SK-N-SH (cell line): ENCODE measurements at regions not wholly inside any gene's neighbourhood (a gene's known extent, or its start where the extent isn't known, plus 50 kb on each side); places are given as distances from the start of the nearest gene placed in this dataset.

Experiments used
- CTCF ChIA-PET: fragments of 300-600, 350-600 bp; formaldehyde crosslinking; extraction: SDS; loops from one replicate; lab custom pipeline; 2021; lab: Yijun Ruan, JAX
- POLR2A ChIA-PET: fragments of 350-600 bp; sonication (Branson Sonifier 250); formaldehyde crosslinking; extraction: SDS; loops from one replicate; lab custom pipeline; 2020; ENCODE audit warnings: antibody characterized with exemption, inconsistent platforms; lab: Yijun Ruan, JAX
- DNase-seq: peaks from one replicate; pipeline ENCODE4 v3.0.0; 2012
- H2AFZ ChIP-seq: fragments of 200-600 bp; sonication (generic); 2 replicates; pipeline ENCODE4 v1.8.1; 2016; ENCODE audit warnings: antibody characterized with exemption, mild to moderate bottlenecking, low read depth
- H3F3A ChIP-seq: fragments of 200-600 bp; sonication (generic); replicated peaks from 2 replicates; pipeline ENCODE3; 2016; ENCODE audit warnings: antibody characterized with exemption, mild to moderate bottlenecking; ENCODE audit not compliant: insufficient read depth
- H3K27ac ChIP-seq, 2 experiments: fragments of 200-500 bp in 1 of 2; fragments of 200-600 bp in 1 of 2; sonication (Bioruptor generic) in 1 of 2; sonication (generic), shearing (Covaris generic) in 1 of 2; 2 replicates each; pipeline versions ENCODE4 v1.5.1 to v1.6.1; 2014 to 2016; ENCODE audit warnings: low read depth in 2 of 2, inconsistent platforms in 1 of 2, low read length in 1 of 2, mild to moderate bottlenecking in 1 of 2, mixed read lengths in 1 of 2
- H3K27me3 ChIP-seq: fragments of 200-600 bp; sonication (generic), shearing (Covaris generic); 2 replicates; pipeline ENCODE4 v1.6.1; 2016; ENCODE audit warnings: mixed run types; ENCODE audit not compliant: insufficient read depth
- H3K36me3 ChIP-seq, 2 experiments: fragments of 200-500 bp in 1 of 2; fragments of 200-600 bp in 1 of 2; sonication (Bioruptor generic) in 1 of 2; sonication (generic) in 1 of 2; replicated peaks in 1 of 2; 2 replicates each; pipeline versions ENCODE3 to v1.5.1; 2014 to 2016; ENCODE audit warnings: low read length in 1 of 2, mild to moderate bottlenecking in 1 of 2; ENCODE audit not compliant: insufficient read depth in 2 of 2, control insufficient read depth in 1 of 2
- H3K4me1 ChIP-seq, 2 experiments: fragments of 200-500 bp in 1 of 2; fragments of 200-600 bp in 1 of 2; sonication (Bioruptor generic) in 1 of 2; sonication (generic), shearing (Covaris generic) in 1 of 2; 2 replicates each; pipeline versions ENCODE4 v1.5.1 to v1.6.1; 2014 to 2016; ENCODE audit warnings: low read depth in 1 of 2, low read length in 1 of 2, mixed run types in 1 of 2; ENCODE audit not compliant: insufficient read depth in 2 of 2, control insufficient read depth in 1 of 2
- H3K4me2 ChIP-seq: fragments of 200-600 bp; sonication (generic), shearing (Covaris generic); 2 replicates; pipeline ENCODE4 v1.6.1; 2017; ENCODE audit warnings: mixed run types
- H3K4me3 ChIP-seq, 2 experiments: fragments of 200-500 bp in 1 of 2; fragments of 200-600 bp in 1 of 2; sonication (Bioruptor generic) in 1 of 2; sonication (generic), shearing (Covaris generic) in 1 of 2; 2 replicates each; pipeline versions ENCODE4 v1.5.1 to v1.8.1; 2014 to 2016; ENCODE audit warnings: low read depth in 2 of 2, inconsistent platforms in 1 of 2, low read length in 1 of 2, mild to moderate bottlenecking in 1 of 2, mixed read lengths in 1 of 2, moderate library complexity in 1 of 2
- H3K79me2 ChIP-seq: fragments of 200-600 bp; sonication (generic); 2 replicates; pipeline ENCODE4 v1.8.1; 2017; ENCODE audit warnings: mild to moderate bottlenecking; ENCODE audit not compliant: insufficient read depth
- H3K9ac ChIP-seq: fragments of 200-600 bp; sonication (generic); 2 replicates; pipeline ENCODE4 v1.6.1; 2017; ENCODE audit warnings: mixed run types
- H3K9me2 ChIP-seq: fragments of 200-600 bp; sonication (generic); 2 replicates; pipeline ENCODE4 v1.6.1; 2017; ENCODE audit warnings: mixed run types
- H3K9me3 ChIP-seq: fragments of 200-600 bp; sonication (generic); 2 replicates; pipeline ENCODE4 v1.6.1; 2017; ENCODE audit warnings: mixed run types, mild to moderate bottlenecking, moderate library complexity
- H4K20me1 ChIP-seq: fragments of 200-600 bp; sonication (generic); 2 replicates; pipeline ENCODE4 v1.6.1; 2017; ENCODE audit warnings: mild to moderate bottlenecking, mixed run types; ENCODE audit not compliant: insufficient read depth
- ELF1 ChIP-seq: IDR thresholded peaks from 2 replicates; pipeline ENCODE4 v1.4.0; 2012
- GABPA ChIP-seq: IDR thresholded peaks from 2 replicates; pipeline ENCODE4 v1.4.0; 2012; ENCODE audit warnings: low read depth, mild to moderate bottlenecking
- GATA2 ChIP-seq: sonication (generic); formaldehyde crosslinking; IDR thresholded peaks from 2 replicates; pipeline ENCODE4 v1.5.0; 2020; ENCODE audit warnings: mild to moderate bottlenecking, missing genetic modification reagents
- MXI1 ChIP-seq: IDR thresholded peaks from 2 replicates; pipeline ENCODE4 v1.6.1; 2012; ENCODE audit warnings: mild to moderate bottlenecking, low read depth, low read length, improper control_type of control experiment
- NRF1 ChIP-seq: IDR thresholded peaks from 2 replicates; pipeline ENCODE4 v1.6.1; 2012; ENCODE audit warnings: low read depth, mild to moderate bottlenecking, low read length
- SIN3A ChIP-seq: IDR thresholded peaks from 2 replicates; pipeline ENCODE4 v1.6.1; 2012; ENCODE audit warnings: low read depth, mild to moderate bottlenecking, low read length, moderate library complexity, borderline replicate concordance
- SMC3 ChIP-seq: IDR thresholded peaks from 2 replicates; pipeline ENCODE4 v1.6.1; 2012; ENCODE audit warnings: low read depth, low read length, improper control_type of control experiment
- WGBS: methylation state at CpG from one replicate; pipeline ENCODE4 v1.1.6; 2017; ENCODE audit warnings: low lambda C conversion rate; 5-methylcytosine and 5-hydroxymethylcytosine counted together
- TF ChIP-seq, protein P1 (sequence below): IDR thresholded peaks from 2 replicates; pipeline ENCODE4; 2012
- TF ChIP-seq, protein P2 (sequence below): IDR thresholded peaks from 2 replicates; pipeline ENCODE4 v1.4.0; 2012; ENCODE audit warnings: low read depth, borderline replicate concordance
- TF ChIP-seq, protein P3 (sequence below): fragments of 150-350 bp; IDR thresholded peaks from 2 replicates; pipeline ENCODE4 v1.6.1; 2017; ENCODE audit warnings: antibody characterized with exemption, low read length, low read depth, borderline replicate concordance
- TF ChIP-seq, protein P4 (sequence below): fragments of 150-350 bp; IDR thresholded peaks from 2 replicates; pipeline ENCODE4 v1.6.1; 2016; ENCODE audit warnings: mild to moderate bottlenecking, low read depth, low read length

DNA sequence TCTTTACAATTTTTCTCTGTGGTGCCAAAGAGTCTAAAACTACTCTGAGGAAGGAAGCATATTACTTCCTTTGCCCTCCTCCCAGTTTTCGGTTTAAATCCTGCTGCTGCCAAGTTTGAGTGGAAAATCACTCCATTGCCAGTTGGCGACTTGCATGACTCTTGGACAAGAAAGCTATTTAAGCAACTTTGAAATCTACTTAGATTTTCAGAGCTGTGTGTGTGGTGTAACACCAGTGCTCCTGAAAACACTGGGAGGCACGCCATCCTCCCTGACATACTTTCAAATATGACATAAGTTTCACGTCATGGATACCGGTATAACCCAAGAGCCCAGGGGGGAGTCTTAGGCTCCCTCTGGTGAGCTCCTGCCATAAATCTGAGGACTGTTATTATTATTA lies 83.5 kb upstream of the RIOK2 start:
- DNase-seq = no peak
- no peak overlapping the region for H3K27ac ChIP-seq
- H3K9ac ChIP-seq = no peak overlapping the region
- no peaks in the 10 kb centered on the region for H3K9me3 ChIP-seq
- H3F3A ChIP-seq = no peaks in the 10 kb centered on the region
- H4K20me1 ChIP-seq = no peaks in the 10 kb centered on the region
- no peak overlapping the region for H2AFZ ChIP-seq
- no peak overlapping the region for H3K4me3 ChIP-seq
- no peak for TF ChIP-seq SIN3A
- TF ChIP-seq, protein P1, sequence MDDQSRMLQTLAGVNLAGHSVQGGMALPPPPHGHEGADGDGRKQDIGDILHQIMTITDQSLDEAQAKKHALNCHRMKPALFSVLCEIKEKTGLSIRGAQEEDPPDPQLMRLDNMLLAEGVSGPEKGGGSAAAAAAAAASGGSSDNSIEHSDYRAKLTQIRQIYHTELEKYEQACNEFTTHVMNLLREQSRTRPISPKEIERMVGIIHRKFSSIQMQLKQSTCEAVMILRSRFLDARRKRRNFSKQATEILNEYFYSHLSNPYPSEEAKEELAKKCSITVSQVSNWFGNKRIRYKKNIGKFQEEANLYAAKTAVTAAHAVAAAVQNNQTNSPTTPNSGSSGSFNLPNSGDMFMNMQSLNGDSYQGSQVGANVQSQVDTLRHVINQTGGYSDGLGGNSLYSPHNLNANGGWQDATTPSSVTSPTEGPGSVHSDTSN = no peak
- TF ChIP-seq, protein P2, sequence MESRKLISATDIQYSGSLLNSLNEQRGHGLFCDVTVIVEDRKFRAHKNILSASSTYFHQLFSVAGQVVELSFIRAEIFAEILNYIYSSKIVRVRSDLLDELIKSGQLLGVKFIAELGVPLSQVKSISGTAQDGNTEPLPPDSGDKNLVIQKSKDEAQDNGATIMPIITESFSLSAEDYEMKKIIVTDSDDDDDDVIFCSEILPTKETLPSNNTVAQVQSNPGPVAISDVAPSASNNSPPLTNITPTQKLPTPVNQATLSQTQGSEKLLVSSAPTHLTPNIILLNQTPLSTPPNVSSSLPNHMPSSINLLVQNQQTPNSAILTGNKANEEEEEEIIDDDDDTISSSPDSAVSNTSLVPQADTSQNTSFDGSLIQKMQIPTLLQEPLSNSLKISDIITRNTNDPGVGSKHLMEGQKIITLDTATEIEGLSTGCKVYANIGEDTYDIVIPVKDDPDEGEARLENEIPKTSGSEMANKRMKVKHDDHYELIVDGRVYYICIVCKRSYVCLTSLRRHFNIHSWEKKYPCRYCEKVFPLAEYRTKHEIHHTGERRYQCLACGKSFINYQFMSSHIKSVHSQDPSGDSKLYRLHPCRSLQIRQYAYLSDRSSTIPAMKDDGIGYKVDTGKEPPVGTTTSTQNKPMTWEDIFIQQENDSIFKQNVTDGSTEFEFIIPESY = no peak
- CTCF ChIA-PET = no interaction called here
- H3K9me2 ChIP-seq = no peaks in the 10 kb centered on the region
- POLR2A ChIA-PET = no interaction called here
- no peaks in the 10 kb centered on the region for H3K27me3 ChIP-seq
- no peaks in the 10 kb centered on the region for H3K36me3 ChIP-seq
- H3K4me2 ChIP-seq = no peak overlapping the region
- H3K4me1 ChIP-seq = no peaks in the 10 kb centered on the region
- H3K79me2 ChIP-seq = no peaks in the 10 kb centered on the region
- WGBS = 51% methylated on average over 5 of the region's 5 CpGs

DNA sequence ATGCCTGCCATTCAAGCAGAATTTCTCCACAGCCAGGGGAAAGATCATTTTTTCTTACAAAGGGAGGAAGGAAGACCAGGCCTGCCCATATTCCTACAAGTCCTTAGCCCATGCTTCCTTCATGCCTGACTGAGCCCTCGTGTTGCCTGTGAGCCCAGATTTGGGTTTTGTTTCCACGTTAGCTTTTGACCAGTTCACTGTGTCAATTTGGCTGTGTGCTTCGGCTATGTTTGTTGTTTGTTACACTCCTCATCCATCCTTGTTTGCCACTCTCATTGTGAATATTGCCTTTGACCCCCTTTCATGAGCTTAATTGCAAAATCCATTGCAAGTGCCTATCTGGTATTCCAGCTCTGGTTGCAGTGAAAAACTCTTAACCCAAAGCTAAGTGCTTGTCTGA lies 84.7 kb upstream of the RIOK2 start:
- WGBS = 23% methylated on average over 3 of the region's 3 CpGs
- ChIA-PET CTCF (no interaction called here), POLR2A (no interaction called here)
- Histone ChIP-seq H3K9me2 (no peaks in the 10 kb centered on the region), H4K20me1 (no peaks in the 10 kb centered on the region), H3K4me1 (no peaks in the 10 kb centered on the region), H3K79me2 (no peaks in the 10 kb centered on the region), H3K36me3 (no peaks in the 10 kb centered on the region), H3K9ac (no peak overlapping the region), H3K4me3 (no peak overlapping the region), H3K27me3 (no peaks in the 10 kb centered on the region), H3K27ac (no peak overlapping the region), H3F3A (no peaks in the 10 kb centered on the region), H3K9me3 (no peaks in the 10 kb centered on the region), H3K4me2 (no peak overlapping the region), H2AFZ (no peak overlapping the region)
- TF ChIP-seq ELF1 (no peak), MXI1 (no peak), NRF1 (no peak), GABPA (no peak), SMC3 (no peak), GATA2 (no peak)
- TF ChIP-seq, protein P2 = no peak
- TF ChIP-seq, protein P3, sequence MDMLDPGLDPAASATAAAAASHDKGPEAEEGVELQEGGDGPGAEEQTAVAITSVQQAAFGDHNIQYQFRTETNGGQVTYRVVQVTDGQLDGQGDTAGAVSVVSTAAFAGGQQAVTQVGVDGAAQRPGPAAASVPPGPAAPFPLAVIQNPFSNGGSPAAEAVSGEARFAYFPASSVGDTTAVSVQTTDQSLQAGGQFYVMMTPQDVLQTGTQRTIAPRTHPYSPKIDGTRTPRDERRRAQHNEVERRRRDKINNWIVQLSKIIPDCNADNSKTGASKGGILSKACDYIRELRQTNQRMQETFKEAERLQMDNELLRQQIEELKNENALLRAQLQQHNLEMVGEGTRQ = no peak
- TF ChIP-seq, protein P4, sequence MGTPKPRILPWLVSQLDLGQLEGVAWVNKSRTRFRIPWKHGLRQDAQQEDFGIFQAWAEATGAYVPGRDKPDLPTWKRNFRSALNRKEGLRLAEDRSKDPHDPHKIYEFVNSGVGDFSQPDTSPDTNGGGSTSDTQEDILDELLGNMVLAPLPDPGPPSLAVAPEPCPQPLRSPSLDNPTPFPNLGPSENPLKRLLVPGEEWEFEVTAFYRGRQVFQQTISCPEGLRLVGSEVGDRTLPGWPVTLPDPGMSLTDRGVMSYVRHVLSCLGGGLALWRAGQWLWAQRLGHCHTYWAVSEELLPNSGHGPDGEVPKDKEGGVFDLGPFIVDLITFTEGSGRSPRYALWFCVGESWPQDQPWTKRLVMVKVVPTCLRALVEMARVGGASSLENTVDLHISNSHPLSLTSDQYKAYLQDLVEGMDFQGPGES = no peak
- DNase-seq = no peak
